ENCODE measurements at regions not wholly inside any gene's neighbourhood (a gene's known extent, or its start where the extent isn't known, plus 50 kb on each side); places are given as distances from the start of the nearest gene placed in this dataset.
"Not testable (repeated sequence)": the region's sequence is repeated elsewhere in the genome, so short reads cannot be mapped to it uniquely, and the experiment has no call there.

DNA sequence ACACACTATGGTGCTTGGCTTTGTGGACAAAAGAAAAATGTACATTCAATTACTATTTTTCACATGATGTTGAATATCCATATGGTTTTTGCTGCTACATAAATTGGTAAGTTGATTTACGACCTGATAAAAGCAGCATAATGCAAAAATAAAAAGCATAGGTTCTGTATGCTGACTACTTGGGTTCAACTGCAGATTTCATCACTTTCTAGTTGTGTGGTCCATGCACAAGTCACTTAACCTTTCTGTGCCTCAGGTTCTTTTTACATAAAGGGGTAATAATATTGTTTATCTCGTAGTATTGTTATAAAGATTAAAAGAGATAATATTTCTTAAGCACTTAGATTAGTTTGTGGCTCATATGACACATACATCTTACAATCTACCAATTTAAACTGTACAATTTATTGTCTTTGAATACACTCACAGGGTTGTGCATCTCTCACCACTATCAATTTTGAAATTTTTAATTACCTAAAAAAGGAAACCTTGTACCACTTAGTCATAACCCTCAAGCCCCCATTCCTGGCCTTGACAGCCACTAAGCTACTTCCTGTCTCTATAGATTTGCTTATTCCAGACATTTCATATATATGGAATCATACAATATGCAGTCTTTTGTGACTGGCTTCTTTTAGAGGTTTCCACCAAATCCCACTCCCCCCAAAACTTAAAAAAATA lies 1443.9 kb downstream of the SUCLG1 start:
- DNase-seq = no peak

DNA sequence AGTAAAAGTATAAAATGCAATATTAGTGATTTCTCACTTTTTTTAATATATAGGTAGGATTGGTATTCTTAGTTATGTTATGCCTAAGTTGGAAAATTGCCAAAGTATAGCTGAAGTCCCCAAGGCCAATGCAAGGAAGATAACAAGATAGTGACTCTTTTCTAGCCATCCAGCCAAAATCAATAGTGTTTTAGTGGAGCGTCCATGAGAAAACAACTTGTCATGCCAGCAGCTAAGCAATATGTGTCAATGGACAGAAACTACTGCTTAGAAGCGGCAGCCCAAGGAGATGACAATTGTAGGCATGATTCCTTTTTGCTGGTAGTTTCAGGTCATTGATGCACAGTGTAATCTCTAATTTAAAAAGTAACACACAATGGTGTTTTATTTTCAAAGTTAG lies 1444.6 kb downstream of the SUCLG1 start:
- DNase-seq = no peak

DNA sequence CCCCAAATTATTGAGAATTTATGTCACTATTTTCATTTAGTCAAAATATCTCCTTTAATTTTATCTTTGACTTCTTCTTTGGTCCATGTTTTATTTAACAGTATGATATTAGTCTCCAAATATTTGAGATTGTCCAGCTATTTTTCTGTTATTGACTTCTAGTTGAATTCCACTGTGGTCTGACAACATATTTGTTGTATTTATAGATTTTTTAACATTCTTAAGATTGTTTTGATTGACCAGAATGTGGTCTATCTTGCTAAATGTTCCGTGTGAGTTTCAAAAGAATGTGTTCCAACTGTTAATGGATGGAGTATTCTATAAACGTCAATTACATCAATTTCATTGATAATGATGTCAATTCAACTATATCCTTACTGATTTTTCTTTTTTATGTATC lies 1452.1 kb downstream of the SUCLG1 start:
- DNase-seq = no peak

DNA sequence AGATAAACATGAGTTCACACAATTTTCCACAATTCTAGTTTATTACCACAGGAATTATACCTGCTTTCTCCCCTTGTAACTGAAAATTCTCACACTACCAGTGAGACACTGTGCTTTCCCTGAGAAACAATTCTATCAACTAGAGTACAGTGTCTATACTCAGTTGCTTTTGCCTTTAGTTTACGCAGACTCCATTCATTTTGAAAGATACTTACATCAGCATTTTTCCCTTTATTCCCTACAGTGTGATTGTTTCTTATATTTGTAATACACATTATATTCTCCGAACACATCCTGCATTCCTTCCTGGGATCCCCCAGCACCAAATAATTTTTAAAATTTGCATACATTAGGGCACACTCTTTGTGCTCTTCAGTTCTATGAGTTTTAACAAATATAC lies 1455.5 kb downstream of the SUCLG1 start:
- DNase-seq = no peak

DNA sequence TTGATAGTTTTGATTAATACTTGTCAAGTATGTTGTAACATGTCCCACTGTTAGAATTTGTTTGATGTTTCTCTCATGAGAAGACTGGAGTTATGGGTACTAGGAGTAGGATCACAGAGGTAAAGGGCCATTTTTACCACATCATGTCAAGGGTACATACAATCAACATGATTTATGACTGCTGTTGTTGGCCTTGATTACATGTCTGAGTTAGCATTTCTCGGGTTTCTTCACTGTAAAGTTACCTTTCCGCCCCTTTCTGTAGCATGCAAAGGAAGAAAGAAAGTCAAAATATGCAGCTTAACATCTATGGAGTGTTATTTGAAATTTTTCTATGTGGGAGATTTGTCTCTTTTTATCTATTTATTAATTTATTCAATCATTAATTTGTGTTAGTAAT lies 1456.4 kb downstream of the SUCLG1 start:
- no peak for DNase-seq

DNA sequence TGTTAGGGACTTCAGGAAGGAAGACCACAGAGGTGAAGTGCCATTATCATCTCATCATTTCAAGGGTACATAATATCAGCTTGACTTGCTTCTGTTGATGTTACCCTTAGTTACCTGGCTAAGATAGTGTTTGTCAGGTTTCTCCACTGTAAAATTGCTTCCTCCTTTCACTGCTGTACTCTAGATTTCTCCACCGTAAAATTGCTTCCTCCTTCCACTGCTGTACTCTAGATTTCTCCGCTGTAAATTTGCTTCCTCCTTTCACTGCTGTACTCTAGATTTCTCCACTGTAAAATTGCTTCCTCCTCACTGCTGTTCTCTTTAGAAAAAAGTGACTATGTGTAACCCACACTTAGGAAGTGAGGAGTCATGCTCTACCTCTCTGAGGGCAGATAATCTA lies 1460.3 kb downstream of the SUCLG1 start:
- DNase-seq = peak; percentile 2 to 5

DNA sequence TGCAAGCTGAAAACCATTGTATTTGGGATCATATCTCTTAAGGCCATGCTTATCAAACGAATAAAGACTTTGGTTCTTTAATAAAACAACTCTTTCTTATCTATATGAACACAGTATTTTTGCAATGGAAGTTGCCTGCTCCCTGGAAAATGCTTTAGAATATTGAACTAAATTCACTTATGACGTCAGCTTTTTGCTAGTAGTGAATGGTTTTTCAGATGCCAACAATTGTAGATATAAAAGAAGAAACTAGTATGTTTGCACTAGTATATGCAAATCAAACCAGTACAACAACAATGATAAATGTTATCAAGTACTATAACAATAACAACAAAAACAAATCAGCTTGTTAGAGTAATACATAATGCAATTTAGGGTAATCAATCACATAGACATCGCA lies 1462.9 kb downstream of the SUCLG1 start:
- DNase-seq = no peak

DNA sequence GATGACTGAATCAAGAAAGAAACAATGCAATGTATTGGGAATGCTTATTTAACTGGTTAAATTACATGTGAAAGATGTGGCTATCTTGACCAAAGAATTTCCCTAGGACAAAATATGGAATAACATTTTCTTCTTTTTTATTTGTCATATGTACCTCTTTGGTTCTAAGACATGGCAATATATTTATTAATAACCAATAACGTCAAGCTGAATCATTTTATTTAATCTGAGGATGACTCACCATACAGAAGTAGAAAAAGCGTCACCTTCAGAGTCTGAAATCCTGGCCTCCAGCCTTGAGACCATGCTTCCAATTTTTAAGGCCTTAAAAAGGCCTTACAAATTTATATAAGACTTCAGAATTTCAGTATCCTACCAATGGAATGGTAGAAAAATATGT lies 1464.9 kb downstream of the SUCLG1 start:
- no peak for DNase-seq

DNA sequence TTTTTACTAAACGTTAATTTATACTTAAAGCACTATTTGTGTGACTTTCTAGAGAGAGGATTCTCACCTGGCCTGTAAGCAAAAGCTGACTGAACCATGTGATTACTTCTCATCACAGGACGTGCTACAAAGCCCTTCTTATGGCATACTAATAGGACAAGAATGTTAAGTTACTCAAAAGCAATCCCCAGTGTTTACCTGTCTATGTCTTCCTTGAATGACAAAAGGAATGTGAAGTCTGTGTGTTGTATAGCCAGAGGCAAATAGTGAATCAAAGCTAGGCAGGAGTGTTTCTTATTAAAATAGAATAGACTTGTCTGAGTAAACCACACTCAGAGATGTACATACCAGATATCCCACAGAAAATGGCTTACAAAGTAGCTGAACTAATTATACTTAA lies 1465.5 kb downstream of the SUCLG1 start:
- DNase-seq = no peak

DNA sequence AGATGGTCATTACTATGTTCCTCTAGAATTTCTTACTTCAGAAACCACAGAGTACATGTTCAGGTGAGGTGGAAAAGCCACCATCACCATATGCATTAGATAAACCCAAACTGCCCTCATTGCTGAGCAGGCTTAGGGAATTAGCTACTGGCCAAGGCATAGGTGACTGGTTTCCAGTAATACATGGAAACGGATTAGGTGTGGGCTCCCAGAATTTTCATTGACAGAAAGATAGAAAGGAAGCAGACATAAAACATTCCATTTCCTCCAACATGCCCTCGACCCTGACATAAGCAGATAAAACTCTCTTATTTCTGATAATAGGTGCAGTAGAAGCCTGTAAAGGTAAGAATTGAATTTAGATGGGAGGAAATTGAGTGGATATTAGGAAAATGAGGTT lies 1466.1 kb downstream of the SUCLG1 start:
- DNase-seq = no peak

DNA sequence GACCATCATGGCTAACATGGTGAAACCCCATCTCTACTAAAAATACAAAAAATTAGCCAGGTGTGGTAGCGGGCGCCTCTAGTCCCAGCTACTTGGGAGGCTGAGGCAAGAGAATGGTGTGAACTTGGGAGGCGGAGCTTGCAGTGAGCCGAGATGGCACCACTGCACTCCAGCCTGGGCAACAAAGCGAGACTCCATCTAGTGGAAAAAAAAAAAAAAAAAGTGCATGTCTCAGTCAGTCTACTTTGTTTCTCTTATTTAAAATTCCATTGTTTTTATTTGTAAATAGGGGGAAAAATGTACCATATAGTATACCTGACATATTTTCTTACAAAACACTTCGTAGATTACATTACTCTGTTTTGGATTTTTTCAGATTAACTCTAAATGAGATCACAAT lies 1471.4 kb downstream of the SUCLG1 start:
- not testable (repeated sequence) for DNase-seq

DNA sequence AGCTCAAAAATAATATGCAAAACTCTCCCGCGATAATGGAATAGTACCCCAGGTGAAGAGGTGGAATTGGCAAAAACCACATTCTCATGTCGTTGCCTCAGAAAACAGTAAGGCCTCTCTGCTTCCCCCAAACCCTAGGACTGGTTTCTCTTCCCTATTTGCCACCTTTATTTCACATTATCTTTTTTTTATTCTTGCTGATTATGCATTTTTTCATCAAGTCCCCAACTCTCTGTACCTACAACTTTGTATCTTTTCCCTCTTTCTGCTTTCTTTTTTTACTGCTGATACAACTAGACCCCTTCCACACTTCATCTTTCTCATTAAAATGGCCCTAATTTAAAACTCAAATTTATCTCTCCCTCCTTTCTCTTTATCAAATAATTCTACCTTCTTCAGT lies 1472.2 kb downstream of the SUCLG1 start:
- no peak for DNase-seq

DNA sequence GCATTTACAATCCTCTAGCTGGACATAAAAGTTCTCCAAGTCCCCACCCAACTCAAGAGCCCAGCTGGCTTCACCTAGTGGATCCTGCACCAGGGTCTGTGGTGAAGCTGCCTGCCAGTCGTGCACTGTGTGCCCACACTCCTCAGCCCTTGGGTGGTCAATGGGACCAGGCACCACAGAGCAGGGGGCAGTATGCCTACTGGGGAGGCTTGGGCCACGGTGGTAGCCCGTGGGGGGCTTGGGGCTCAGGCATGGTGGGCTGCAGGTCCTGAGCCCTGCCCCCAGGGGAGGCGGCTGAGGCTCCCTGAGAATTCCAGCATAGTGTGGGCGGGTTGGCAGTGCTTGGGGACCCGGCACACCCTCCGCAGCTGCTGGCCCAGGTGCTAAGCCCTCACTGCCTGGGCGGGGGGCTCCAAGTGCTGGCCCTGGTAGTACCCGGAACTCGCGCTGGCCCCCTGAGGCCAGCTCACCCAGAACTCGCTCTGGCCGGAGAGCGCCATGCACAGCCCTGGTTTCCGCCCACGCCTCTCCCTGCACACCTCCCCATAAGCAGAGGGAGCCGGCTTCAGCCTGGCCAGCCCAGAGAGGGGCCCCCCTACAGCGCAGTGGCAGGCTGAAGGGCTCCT lies 1473.4 kb downstream of the SUCLG1 start:
- no peak for DNase-seq

DNA sequence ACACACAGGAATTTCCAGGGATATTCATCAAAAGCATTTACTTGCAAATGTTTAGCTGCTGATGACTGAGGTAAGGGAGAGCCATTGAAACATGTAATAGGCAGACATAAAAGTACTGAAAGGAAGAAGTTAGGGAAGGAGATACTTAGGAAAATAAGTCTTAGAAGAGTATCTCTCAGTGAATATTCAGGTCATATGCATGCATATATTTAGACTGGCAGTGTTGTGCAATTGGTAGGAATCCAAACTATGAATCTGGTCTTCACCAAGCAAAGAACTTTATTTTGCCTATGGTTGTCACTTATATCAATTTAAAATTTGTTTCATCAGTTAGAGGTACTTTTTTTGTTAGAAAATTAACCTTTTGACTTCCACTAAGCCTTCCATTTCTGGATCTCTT lies 1490.7 kb downstream of the SUCLG1 start:
- DNase-seq = no peak

DNA sequence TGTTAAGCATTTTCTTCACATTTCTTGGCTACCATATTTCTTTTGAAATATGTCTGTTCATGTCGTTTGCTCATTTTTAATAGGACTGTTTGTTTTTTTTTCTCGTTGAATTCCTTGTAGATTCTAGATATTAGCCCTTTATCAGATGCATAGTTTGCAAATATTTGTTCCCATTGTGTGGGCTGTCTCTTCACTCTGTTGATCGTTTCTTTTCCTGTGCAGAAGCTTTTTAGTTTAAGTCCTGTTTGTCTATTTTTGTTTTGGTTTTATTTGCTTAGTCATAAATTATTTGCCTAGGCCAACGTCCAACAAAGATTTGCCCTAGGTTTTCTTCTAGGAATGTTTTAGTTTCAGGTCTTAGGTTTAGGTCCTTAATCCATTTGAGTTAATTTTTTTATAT lies 1494.7 kb downstream of the SUCLG1 start:
- DNase-seq = no peak

DNA sequence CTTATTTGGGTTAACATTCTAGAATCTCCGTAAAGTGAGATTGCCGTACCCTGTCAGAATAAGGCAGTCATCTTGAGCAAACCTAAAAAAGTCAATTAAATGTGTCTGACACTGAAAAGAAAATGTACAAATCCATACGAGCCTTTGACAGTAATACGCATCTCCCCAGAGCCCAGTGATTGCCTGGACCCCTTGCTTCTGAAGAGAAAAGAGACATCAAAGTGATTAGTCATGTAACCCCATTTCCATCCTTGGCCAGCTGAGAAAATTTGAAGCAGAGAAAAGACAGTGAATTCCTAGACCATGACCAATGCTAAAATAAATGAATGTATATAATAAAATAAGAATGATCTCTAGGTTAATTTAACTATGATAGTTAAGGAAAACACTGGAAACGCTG lies 1499.4 kb downstream of the SUCLG1 start:
- no peak for DNase-seq

DNA sequence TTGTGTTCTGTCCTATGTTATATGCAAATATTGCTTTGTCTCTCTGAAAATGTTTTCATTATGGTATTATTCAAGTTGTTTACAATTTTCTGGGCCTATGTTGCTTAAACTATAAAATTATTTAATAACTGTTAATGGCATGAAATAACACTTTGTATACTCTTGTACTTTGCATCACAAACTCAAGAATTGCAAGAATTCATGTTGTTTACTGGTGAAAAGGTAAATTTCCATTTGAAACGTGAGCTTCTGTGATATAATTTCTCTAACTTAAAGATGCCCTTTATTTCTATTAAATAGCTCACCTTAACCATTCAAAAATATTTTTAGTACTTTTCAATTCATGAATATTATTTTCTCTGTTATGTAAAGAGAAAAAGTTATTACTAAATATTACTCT lies 1504.2 kb downstream of the SUCLG1 start:
- DNase-seq = no peak

DNA sequence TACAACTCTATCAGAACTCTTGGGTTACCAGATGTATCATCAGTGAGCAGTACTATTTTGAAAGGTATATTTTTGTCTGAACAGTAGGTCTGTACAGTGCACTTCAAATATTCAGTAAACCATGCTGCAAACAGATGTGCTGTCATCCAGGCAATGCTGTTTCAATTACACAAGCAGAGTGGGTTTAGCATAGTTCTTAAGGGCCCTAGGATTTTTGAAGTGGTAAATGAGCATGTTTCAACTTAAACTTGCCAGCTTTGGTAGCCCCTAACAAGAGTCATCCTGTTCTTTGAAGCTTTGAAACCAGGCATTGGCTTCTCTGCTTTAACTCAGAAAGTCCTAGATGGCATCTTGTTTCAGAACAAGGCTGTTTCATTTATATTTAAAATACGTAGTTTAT lies 1519.9 kb downstream of the SUCLG1 start:
- DNase-seq = no peak

DNA sequence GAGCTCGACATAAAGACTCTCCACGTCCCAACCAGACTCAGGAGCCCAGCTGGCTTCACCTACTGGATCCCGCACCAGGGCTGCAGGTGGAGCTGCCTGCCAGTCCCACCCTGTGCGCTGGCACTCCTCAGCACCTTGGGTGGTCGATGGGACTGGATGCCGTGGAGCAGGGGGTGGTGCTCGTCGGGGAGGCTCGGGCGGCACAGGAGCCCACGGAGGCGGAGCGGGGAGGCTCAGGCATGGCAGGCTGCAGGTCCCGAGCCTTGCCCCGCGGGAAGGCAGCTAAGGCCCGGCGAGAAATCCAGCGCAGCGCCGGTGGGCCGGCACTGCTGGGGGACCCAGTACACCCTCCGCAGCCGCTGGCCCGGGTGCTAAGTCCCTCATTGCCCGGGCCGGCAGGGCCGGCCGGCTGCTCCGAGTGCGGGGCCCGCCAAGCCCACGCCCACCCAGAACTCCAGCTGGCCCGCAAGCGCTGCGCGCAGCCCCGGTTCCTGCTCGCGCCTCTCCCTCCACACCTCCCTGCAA lies 1520.7 kb downstream of the SUCLG1 start:
- not testable (repeated sequence) for DNase-seq

DNA sequence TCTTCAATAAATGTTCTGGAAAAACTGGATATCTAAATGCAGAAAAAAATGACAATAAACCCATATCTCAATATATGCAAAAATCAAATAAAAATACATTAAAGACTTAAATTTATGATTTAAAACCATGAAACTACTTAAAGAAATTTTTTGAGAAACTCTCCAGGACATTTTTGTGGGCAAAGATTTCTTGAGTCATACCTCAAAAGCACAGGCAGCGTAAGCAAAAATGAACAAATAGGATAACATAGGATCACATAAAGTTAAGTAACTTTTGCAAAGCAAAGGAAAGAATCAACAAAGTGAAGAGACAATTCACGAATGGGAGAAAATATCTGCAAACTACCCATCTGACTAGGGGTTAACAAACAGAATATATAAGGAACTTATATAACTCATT lies 1545.5 kb downstream of the SUCLG1 start:
- DNase-seq = no peak

DNA sequence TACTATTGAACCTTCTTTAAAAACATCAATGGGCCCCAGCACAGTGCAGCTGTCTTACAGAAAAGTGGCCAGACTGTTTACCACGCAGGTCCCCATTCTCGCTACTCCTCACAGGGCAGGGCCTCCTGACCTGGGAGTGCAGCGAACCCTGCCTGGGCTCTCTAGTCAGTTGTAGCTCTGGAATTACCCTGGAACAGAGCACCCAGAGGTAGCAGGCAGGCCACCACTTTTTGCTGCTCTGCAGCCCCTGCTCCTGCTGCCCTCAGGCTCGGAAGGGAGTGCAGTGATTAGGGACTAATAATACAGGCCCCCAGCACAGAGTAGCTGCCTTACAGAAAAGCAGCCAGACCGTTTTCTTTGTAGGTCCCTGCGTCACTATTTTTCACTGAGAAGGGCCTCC lies 1563.0 kb downstream of the SUCLG1 start:
- DNase-seq = no peak

DNA sequence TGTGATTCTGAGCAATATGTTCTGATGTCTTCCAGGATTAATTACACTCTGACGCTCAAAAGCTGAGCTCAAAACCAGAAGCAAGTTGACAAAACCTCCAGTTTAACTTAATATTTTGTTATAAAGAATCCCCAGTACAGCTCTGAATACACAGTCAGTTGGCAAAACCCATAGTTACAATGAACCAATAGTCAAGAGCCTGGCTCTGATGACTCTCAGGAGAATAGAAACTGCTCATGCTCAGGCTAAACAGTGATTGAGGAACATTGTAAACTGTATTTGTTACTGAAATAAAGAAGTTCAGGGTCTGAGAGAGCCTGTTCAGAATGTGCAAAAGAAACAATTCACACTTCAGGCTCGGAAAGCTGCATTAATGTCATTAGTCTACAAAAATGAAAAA lies 1565.9 kb downstream of the SUCLG1 start:
- DNase-seq = no peak

DNA sequence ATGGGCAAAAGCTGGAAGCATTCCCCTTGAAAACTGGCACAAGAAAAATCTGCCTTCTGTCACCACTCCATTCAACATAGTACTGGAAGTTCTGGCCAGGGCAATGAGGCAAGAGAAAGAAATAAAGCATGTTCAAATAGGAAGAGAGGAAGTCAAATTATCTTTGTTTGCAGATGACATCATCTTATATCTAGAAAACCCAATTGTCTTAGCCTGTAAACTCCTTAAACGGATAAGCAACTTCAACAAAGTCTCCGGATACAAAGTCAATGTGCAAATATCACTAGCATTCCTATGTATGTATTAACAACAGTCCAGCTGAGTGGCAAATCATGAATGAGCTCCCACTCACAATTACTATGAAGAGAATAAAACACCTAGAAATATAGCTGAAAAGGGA lies 1579.3 kb downstream of the SUCLG1 start:
- DNase-seq = no peak

DNA sequence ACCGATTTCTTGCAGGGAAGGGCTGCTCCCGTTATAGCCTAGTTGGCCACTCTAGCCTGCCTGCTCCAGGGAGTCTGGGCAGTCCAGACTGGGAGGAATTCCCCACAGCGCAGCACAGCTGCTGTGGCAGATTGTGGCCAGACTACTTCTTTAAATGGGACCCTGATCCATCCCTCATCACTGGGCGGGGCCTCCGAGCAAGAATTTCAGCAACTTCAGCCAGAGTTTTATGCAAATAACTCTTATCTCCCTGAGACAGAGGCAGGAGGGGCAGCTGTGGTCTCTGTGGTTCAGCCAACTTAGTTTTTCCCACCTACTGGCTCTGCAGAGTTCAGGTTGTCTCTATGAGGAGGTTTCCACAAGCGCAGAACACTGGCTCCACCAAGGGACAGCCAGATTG lies 1583.2 kb downstream of the SUCLG1 start:
- DNase-seq = no peak

DNA sequence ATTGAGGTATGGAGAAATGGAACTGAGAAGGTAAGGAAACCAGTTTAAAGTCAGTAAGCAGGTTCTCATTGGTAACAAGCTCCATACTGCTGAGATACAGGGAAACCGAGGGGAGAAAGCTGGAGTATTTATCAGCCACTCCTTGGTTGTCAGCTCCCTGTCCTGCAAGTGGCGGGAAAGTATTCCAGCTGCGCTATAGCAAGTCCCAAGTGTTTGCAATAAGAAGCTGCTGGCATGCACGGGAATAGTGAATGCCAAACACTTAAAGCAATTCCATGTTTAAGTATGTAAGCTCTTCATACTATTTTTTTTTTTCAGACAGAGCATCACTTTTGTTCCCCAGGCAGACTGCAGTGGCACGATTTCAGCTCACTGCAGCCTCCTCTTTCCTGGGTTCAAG lies 1601.1 kb downstream of the SUCLG1 start:
- no peak for DNase-seq
